Vagina (tissue), 2 donors: ENCODE measurements at regions not wholly inside any gene's neighbourhood (a gene's known extent, or its start where the extent isn't known, plus 50 kb on each side); places are given as distances from the start of the nearest gene placed in this dataset.

ENCODE experiments used
- POLR2A ChIP-seq, 2 donors: fragments of 450-650 bp; IDR thresholded peaks; one replicate each; pipeline ENCODE4 v1.6.1; 2017; ENCODE audit warnings: antibody characterized with exemption in 2 of 2, mild to moderate bottlenecking in 2 of 2, moderate library complexity in 2 of 2
- POLR2AphosphoS5 ChIP-seq, 2 donors: sonication (generic); formaldehyde crosslinking; IDR thresholded peaks; one replicate each; pipeline ENCODE4 v1.9.0; 2017; ENCODE audit warnings: antibody characterized with exemption in 2 of 2, mild to moderate bottlenecking in 2 of 2, low read depth in 1 of 2; ENCODE audit not compliant: insufficient read depth in 1 of 2
- TF ChIP-seq, protein P1 (sequence below), 3 experiments: fragments of 450-650 bp in 2 of 3; fragments of 200-600 bp in 1 of 3; sonication (generic) in 1 of 3; IDR thresholded peaks; one replicate each; pipeline ENCODE4 v1.5.1; 2017 to 2019; ENCODE audit warnings: antibody characterized with exemption in 3 of 3, mild to moderate bottlenecking in 2 of 3, moderate library complexity in 2 of 3

DNA sequence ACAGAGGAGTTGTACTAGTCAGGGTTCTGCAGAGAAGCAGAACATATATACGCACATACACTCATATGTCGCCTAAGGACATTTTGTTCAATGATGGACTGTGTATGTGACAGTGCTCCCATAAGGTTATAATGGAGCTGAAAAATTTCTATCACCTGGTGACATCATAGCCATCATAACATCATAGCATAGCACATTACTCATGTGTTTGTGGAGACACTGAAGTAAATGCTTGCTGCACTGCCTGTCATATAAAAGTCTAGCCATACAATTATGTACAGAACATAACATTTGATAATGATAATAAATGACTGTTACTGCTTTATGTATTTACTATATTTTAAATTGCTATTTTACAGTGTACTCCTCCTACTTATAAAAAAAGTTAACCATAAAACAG is 83.1 kb downstream of the TSN start:
- TF ChIP-seq, protein P1, sequence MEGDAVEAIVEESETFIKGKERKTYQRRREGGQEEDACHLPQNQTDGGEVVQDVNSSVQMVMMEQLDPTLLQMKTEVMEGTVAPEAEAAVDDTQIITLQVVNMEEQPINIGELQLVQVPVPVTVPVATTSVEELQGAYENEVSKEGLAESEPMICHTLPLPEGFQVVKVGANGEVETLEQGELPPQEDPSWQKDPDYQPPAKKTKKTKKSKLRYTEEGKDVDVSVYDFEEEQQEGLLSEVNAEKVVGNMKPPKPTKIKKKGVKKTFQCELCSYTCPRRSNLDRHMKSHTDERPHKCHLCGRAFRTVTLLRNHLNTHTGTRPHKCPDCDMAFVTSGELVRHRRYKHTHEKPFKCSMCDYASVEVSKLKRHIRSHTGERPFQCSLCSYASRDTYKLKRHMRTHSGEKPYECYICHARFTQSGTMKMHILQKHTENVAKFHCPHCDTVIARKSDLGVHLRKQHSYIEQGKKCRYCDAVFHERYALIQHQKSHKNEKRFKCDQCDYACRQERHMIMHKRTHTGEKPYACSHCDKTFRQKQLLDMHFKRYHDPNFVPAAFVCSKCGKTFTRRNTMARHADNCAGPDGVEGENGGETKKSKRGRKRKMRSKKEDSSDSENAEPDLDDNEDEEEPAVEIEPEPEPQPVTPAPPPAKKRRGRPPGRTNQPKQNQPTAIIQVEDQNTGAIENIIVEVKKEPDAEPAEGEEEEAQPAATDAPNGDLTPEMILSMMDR (IDR thresholded peaks at IDR 0.05) = no peak
- TF ChIP-seq POLR2AphosphoS5 (IDR thresholded peaks at IDR 0.05; ENCODE audit: insufficient read depth in 1 of 2, low read depth in 1 of 2) = no peak
- no peak for TF ChIP-seq POLR2A (IDR thresholded peaks at IDR 0.05)
